ENCODE measurements at regions not wholly inside any gene's neighbourhood (a gene's known extent, or its start where the extent isn't known, plus 50 kb on each side); places are given as distances from the start of the nearest gene placed in this dataset.

- TF ChIP-seq CBX5 (IDR thresholded peaks at IDR 0.05; ENCODE audit: low read depth), result no peak
- no peak for TF ChIP-seq PAX8 (IDR thresholded peaks at IDR 0.05)
- TF ChIP-seq ZZZ3 (IDR thresholded peaks at IDR 0.05; ENCODE audit: control insufficient read depth, insufficient read length, low read depth), result no peak
- TF ChIP-seq, protein P1, sequence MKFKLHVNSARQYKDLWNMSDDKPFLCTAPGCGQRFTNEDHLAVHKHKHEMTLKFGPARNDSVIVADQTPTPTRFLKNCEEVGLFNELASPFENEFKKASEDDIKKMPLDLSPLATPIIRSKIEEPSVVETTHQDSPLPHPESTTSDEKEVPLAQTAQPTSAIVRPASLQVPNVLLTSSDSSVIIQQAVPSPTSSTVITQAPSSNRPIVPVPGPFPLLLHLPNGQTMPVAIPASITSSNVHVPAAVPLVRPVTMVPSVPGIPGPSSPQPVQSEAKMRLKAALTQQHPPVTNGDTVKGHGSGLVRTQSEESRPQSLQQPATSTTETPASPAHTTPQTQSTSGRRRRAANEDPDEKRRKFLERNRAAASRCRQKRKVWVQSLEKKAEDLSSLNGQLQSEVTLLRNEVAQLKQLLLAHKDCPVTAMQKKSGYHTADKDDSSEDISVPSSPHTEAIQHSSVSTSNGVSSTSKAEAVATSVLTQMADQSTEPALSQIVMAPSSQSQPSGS (IDR thresholded peaks at IDR 0.05; ENCODE audit: low read length), result no peak
- TF ChIP-seq STAT1 (conservative IDR thresholded peaks at IDR 0.05), result no peak
- TF ChIP-seq MXI1 (IDR thresholded peaks at IDR 0.05; ENCODE audit: low read depth, low read length), result no peak
- TF ChIP-seq, protein P2, sequence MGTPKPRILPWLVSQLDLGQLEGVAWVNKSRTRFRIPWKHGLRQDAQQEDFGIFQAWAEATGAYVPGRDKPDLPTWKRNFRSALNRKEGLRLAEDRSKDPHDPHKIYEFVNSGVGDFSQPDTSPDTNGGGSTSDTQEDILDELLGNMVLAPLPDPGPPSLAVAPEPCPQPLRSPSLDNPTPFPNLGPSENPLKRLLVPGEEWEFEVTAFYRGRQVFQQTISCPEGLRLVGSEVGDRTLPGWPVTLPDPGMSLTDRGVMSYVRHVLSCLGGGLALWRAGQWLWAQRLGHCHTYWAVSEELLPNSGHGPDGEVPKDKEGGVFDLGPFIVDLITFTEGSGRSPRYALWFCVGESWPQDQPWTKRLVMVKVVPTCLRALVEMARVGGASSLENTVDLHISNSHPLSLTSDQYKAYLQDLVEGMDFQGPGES (IDR thresholded peaks at IDR 0.05), result no peak
- TF ChIP-seq, protein P3, sequence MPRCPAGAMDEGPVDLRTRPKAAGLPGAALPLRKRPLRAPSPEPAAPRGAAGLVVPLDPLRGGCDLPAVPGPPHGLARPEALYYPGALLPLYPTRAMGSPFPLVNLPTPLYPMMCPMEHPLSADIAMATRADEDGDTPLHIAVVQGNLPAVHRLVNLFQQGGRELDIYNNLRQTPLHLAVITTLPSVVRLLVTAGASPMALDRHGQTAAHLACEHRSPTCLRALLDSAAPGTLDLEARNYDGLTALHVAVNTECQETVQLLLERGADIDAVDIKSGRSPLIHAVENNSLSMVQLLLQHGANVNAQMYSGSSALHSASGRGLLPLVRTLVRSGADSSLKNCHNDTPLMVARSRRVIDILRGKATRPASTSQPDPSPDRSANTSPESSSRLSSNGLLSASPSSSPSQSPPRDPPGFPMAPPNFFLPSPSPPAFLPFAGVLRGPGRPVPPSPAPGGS (IDR thresholded peaks at IDR 0.05; ENCODE audit: borderline replicate concordance, insufficient read depth, low read depth, low read length, poor library complexity, severe bottlenecking), result no peak
- no peak for TF ChIP-seq SRF (IDR thresholded peaks at IDR 0.05; ENCODE audit: low read depth in 2 of 2, low read length in 2 of 2)
- TF ChIP-seq PML (IDR thresholded peaks at IDR 0.05; ENCODE audit: low read length), result no peak
- H3K9me3 ChIP-seq (replicated peaks; ENCODE audit: control insufficient read depth, insufficient read depth, low read length), result no peaks in the 10 kb centered on the region
- no peaks in the 10 kb centered on the region for H3K79me2 ChIP-seq (ENCODE audit: control insufficient read depth, insufficient read depth, low read length)
- intact Hi-C loops (cut with micrococcal nuclease; ENCODE audit: unreplicated experiment), result no loop called here
- H3K36me3 ChIP-seq (ENCODE audit: control insufficient read depth in 2 of 2, insufficient read depth in 2 of 2, low read length in 1 of 2), result no peaks in the 10 kb centered on the region
- no peak overlapping the region for H3K4me2 ChIP-seq (ENCODE audit: control insufficient read depth, insufficient read depth)
- RAD21 ChIA-PET (ENCODE audit: unreplicated experiment), result no interaction called here
- no TSS peak for BruUV-seq (replicated peaks)
- no peak overlapping the region for H3K27ac ChIP-seq (ENCODE audit: control insufficient read depth, insufficient read depth)
- H3K4me1 ChIP-seq (ENCODE audit: control insufficient read depth, insufficient read depth, low read length), result no peaks in the 10 kb centered on the region
- POLR2A ChIA-PET, result no interaction called here
- H3K27me3 ChIP-seq (replicated peaks in 1 of 2; ENCODE audit: control insufficient read depth in 2 of 2, insufficient read depth in 2 of 2, low read length in 1 of 2), result no peaks in the 10 kb centered on the region; a peak in 1 of 4 replicates
- FAIRE-seq, result no peak
- no peak overlapping the region for H3K9ac ChIP-seq (ENCODE audit: control insufficient read depth, insufficient read depth, low read length)
- CTCF ChIA-PET, result no interaction called here
- H3K4me3 ChIP-seq, result no peak overlapping the region
- no peak for ATAC-seq
- no peak overlapping the region for H2AFZ ChIP-seq (ENCODE audit: control insufficient read depth, low read depth, low read length)
- SMC1A ChIA-PET (ENCODE audit: uncharacterized antibody, unreplicated experiment), result no interaction called here
- no peaks in the 10 kb centered on the region for H4K20me1 ChIP-seq (ENCODE audit: control insufficient read depth, insufficient read depth)
- no peak for DNase-seq (ENCODE audit: low read depth, low spot score)
- 0% methylated on average over 4 of the region's 4 CpGs for WGBS (ENCODE audit: insufficient coverage, insufficient replicate concordance, low lambda C conversion rate, missing lambda C conversion rate)
- in situ Hi-C loops (cut with MboI), result no loop called here
Observed at GRCh38 chr2:19571773-19572172, 213.3 kb upstream of the OSR1 start.

Measured in GM12878 (cell line).